Activated B cell treated with CpG ODN at 0.5 μM for 24 hours (primary cell): ENCODE measurements at regions not wholly inside any gene's neighbourhood (a gene's known extent, or its start where the extent isn't known, plus 50 kb on each side); places are given as distances from the start of the nearest gene placed in this dataset.

Source experiments
- ATAC-seq: fragments of 200-7000 bp; cut with Tn5 transposase; one replicate; pipeline ENCODE4 v1.10.0; 2021; ENCODE audit warnings: low read depth, mild to moderate bottlenecking, moderate library complexity
- CTCF ChIA-PET: fragments of 350-600 bp; sonication (Branson Sonifier 250); formaldehyde crosslinking; loops from one replicate; lab custom pipeline; 2021; ENCODE audit warnings: antibody characterized with exemption; lab: Charles Lee
- POLR2A ChIA-PET: fragments of 350-600 bp; sonication (Branson Sonifier 250); formaldehyde crosslinking; loops from one replicate; lab custom pipeline; 2021; ENCODE audit warnings: antibody characterized with exemption; lab: Charles Lee
- DNase-seq: peaks from one replicate; pipeline ENCODE4 v3.0.0; 2022
- H3K27ac Mint-ChIP-seq: one replicate; pipeline ENCODE4 v1.8.0; 2020; ENCODE audit warnings: mixed read lengths
- H3K27me3 Mint-ChIP-seq: one replicate; pipeline ENCODE4 v1.8.0; 2021; ENCODE audit warnings: mixed read lengths
- H3K36me3 Mint-ChIP-seq: one replicate; pipeline ENCODE4 v1.8.0; 2021; ENCODE audit warnings: low read depth, mixed read lengths
- H3K4me1 Mint-ChIP-seq: one replicate; pipeline ENCODE4 v1.8.0; 2021; ENCODE audit warnings: mixed read lengths
- H3K4me3 Mint-ChIP-seq: one replicate; pipeline ENCODE4 v1.8.0; 2020; ENCODE audit warnings: mild to moderate bottlenecking, mixed read lengths
- H3K9me3 Mint-ChIP-seq: one replicate; pipeline ENCODE4 v1.8.0; 2020; ENCODE audit warnings: mixed read lengths
- intact Hi-C: fragments of 100-400 bp; cut with micrococcal nuclease; formaldehyde crosslinking; loops from one replicate; pipeline ENCODE4 v1.15.1; 2024
- TF ChIP-seq, protein P1 (sequence below): fragments of 200-600 bp; IDR thresholded peaks from one replicate; pipeline ENCODE4 v1.8.0; 2022; ENCODE audit warnings: antibody characterized with exemption, mild to moderate bottlenecking

DNA sequence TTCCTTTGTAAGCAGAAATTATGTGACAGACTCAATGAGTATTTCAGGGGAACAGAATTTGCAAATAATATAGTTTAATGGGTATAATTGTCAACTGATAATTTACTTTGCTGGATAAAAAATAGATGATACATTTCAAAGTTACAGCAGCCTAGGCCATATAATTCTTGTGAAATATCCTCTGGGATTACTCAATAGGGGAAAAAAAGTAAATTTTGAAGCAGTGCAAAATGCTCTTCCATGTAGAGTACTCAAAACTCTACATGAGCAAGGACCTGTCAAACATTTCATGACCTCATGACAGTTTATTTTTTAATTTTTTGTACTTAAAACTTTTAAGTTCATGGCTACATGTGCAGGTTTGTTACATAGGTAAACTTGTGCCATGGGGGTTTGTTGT lies 163.3 kb downstream of the DACT1 start:
- peaks cover 2% of the 10 kb centered on the region for H3K4me1 Mint-ChIP-seq
- H3K9me3 Mint-ChIP-seq: peaks cover 2% of the 10 kb centered on the region
- H3K36me3 Mint-ChIP-seq: no peaks in the 10 kb centered on the region
- DNase-seq (no peak), ATAC-seq (no peak)
- POLR2A ChIA-PET: no interaction called here
- CTCF ChIA-PET: no interaction called here
- no peak overlapping the region for H3K27ac Mint-ChIP-seq
- TF ChIP-seq, protein P1, sequence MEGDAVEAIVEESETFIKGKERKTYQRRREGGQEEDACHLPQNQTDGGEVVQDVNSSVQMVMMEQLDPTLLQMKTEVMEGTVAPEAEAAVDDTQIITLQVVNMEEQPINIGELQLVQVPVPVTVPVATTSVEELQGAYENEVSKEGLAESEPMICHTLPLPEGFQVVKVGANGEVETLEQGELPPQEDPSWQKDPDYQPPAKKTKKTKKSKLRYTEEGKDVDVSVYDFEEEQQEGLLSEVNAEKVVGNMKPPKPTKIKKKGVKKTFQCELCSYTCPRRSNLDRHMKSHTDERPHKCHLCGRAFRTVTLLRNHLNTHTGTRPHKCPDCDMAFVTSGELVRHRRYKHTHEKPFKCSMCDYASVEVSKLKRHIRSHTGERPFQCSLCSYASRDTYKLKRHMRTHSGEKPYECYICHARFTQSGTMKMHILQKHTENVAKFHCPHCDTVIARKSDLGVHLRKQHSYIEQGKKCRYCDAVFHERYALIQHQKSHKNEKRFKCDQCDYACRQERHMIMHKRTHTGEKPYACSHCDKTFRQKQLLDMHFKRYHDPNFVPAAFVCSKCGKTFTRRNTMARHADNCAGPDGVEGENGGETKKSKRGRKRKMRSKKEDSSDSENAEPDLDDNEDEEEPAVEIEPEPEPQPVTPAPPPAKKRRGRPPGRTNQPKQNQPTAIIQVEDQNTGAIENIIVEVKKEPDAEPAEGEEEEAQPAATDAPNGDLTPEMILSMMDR: no peak
- intact Hi-C loops: no loop called here
- no peaks in the 10 kb centered on the region for H3K27me3 Mint-ChIP-seq
- no peak overlapping the region for H3K4me3 Mint-ChIP-seq

DNA sequence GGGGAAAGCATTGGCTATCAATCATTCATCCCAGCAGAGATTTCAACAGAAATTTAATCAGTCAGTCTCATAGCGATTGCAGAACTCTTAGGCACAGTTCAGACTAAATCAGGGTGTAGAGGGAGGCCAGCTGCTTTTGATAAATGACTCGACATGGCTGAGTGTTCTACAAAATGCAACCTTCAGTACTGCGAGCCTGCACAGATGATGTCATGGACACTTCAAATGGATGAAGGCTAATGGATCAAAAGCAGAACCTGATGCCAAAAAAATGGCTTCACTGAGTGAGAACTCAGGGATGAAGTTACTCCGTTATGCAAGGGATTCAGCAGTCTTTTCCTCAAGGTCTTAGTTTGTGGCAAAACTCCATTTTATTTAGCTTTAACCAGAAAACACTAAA lies 167.3 kb downstream of the DACT1 start:
- ATAC-seq (no peak), DNase-seq (no peak)
- Mint-ChIP-seq H3K9me3 (peaks cover 2% of the 10 kb centered on the region), H3K36me3 (no peaks in the 10 kb centered on the region), H3K27ac (no peak overlapping the region), H3K4me3 (no peak overlapping the region), H3K27me3 (no peaks in the 10 kb centered on the region), H3K4me1 (no peaks in the 10 kb centered on the region)
- TF ChIP-seq, protein P1: no peak
- ChIA-PET CTCF (no interaction called here), POLR2A (no interaction called here)
- intact Hi-C loops: no loop called here

DNA sequence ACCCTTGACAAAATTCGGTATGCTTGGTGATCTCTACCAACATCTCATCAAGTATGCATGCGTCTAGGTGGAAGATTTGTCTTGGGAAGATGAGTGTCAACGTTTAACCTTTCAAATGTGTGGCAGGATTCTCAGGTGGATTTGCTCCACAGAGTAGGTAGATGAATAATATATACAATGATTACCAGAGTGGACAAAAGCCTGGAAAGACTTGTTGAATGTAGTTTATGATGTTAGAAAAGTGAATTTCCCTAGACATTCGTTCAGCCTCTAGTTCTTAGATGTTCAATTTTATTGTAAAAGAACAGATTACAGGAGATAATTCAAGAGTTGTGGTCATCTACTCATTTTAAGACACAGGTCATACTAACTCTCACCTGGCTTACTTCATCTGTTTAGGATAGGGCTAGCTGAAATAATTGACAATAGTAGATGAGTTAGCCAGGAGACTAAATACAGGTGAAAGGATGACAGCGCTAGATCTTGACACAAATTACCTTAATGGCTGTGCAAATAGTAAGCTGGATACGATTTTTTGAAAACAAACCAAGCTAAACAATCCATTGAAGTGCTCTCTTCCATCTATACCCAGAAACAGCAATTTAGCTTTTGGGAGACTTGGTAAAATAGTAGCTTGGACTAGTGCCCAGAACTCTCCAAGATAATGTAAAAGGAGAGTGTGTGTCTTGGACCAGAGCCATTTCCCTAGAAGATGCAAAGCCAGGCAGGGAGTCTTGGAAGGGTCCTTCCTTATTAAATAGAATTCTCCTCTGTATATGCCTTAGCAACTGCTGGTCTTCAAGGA lies 168.0 kb downstream of the DACT1 start:
- DNase-seq (no peak), ATAC-seq (no peak)
- intact Hi-C loops: no loop called here
- POLR2A ChIA-PET: no interaction called here
- Mint-ChIP-seq H3K4me1 (no peaks in the 10 kb centered on the region), H3K27me3 (no peaks in the 10 kb centered on the region), H3K27ac (no peak overlapping the region), H3K9me3 (peaks cover 2% of the 10 kb centered on the region), H3K4me3 (no peak overlapping the region), H3K36me3 (no peaks in the 10 kb centered on the region)
- TF ChIP-seq, protein P1: no peak
- CTCF ChIA-PET: no interaction called here

GRCh38 chr14:58807191-58807590 lies 169.4 kb downstream of the DACT1 start:
- intact Hi-C loops: no loop called here
- Mint-ChIP-seq H3K4me3 (no peak overlapping the region), H3K27ac (no peak overlapping the region), H3K9me3 (peaks cover 2% of the 10 kb centered on the region), H3K4me1 (no peaks in the 10 kb centered on the region), H3K27me3 (no peaks in the 10 kb centered on the region), H3K36me3 (no peaks in the 10 kb centered on the region)
- no peak for DNase-seq
- ChIA-PET POLR2A (no interaction called here), CTCF (no interaction called here)
- TF ChIP-seq, protein P1: no peak
- ATAC-seq: no peak

DNA sequence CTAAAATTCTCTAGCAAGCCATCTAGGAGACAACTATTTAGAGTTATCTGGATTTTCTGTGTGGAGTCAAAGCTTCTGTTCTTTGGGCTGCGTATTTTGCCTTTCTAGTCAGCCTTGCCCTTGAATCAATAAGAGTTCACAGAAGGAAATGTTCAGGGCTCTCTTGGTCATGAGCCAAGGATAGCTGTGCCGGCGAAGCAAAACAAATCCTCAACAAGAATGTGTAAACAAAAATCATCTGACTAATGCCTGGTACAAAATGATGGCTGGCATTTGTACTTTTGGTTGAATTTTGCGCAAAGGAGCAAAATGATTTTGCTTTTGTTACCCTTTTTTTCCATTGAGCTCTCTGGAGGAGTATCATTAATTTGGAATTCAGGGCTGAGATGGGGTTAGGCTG lies 171.1 kb downstream of the DACT1 start:
- ATAC-seq (no peak), DNase-seq (no peak)
- Mint-ChIP-seq H3K4me3 (no peak overlapping the region), H3K36me3 (no peaks in the 10 kb centered on the region), H3K4me1 (no peaks in the 10 kb centered on the region), H3K27ac (no peak overlapping the region), H3K27me3 (no peaks in the 10 kb centered on the region), H3K9me3 (no peaks in the 10 kb centered on the region)
- ChIA-PET POLR2A (no interaction called here), CTCF (no interaction called here)
- TF ChIP-seq, protein P1: no peak
- intact Hi-C loops: no loop called here
